MM.1S (cell line): ENCODE measurements at regions not wholly inside any gene's neighbourhood (a gene's known extent, or its start where the extent isn't known, plus 50 kb on each side); places are given as distances from the start of the nearest gene placed in this dataset.

Source experiments
- CTCF ChIP-seq: fragments of 300-600 bp; sonication (generic); IDR thresholded peaks from 2 replicates; pipeline ENCODE4 v1.5.1; 2016; ENCODE audit warnings: antibody characterized with exemption, low read length, mixed read lengths
- EZH2 ChIP-seq: fragments of 300-600 bp; sonication (generic); optimal IDR thresholded peaks from 2 replicates; pipeline ENCODE3; 2017; ENCODE audit warnings: low read depth, mild to moderate bottlenecking, antibody characterized with exemption, low read length, mixed read lengths
- EZH2phosphoT487 ChIP-seq: fragments of 300-600 bp; sonication (generic); IDR thresholded peaks from 2 replicates; pipeline ENCODE4 v1.6.1; 2018; ENCODE audit warnings: antibody characterized with exemption, low read length

GRCh38 chr1:55318116-55318817 lies 103.1 kb upstream of the USP24 start:
- TF ChIP-seq CTCF (no peak), EZH2 (no peak), EZH2phosphoT487 (no peak)
